Heart left ventricle (tissue), 16 donors: ENCODE measurements at regions not wholly inside any gene's neighbourhood (a gene's known extent, or its start where the extent isn't known, plus 50 kb on each side); places are given as distances from the start of the nearest gene placed in this dataset.

Experiments used
- ATAC-seq, 4 donors: fragments of 200-7000 bp; cut with Tn5 transposase; one replicate each; pipeline ENCODE4 v1.9.1; 2020 to 2022; ENCODE audit warnings: moderate library complexity in 4 of 4, mild to moderate bottlenecking in 3 of 4, moderate number of reproducible peaks in 1 of 4
- DNase-seq, 5 donors: peaks; one replicate each; pipeline ENCODE4 v3.0.0-alpha.2; 2020
- H3K27ac ChIP-seq, 12 donors: fragments of 200-600 bp; sonication (generic) in 4 of 12; one replicate each; pipeline versions ENCODE4 v1.5.0 to v1.8.0; 2016 to 2022; ENCODE audit warnings: mild to moderate bottlenecking in 2 of 12
- H3K27me3 ChIP-seq, 9 donors: fragments of 200-600 bp; sonication (generic) in 2 of 9; one replicate each; pipeline versions ENCODE4 v1.5.1 to v1.8.0; 2016 to 2022; ENCODE audit warnings: mild to moderate bottlenecking in 3 of 9
- H3K36me3 ChIP-seq, 9 donors: fragments of 200-600 bp; sonication (generic) in 2 of 9; one replicate each; pipeline versions ENCODE4 v1.5.0 to v1.8.0; 2018 to 2022; ENCODE audit warnings: mild to moderate bottlenecking in 2 of 9
- H3K4me1 ChIP-seq, 12 donors: fragments of 200-600 bp; sonication (generic) in 4 of 12; one replicate each; pipeline versions ENCODE4 v1.5.0 to v1.8.0; 2016 to 2022; ENCODE audit warnings: mild to moderate bottlenecking in 3 of 12
- H3K4me3 ChIP-seq, 12 donors: fragments of 200-600 bp; sonication (generic) in 4 of 12; one replicate each; pipeline versions ENCODE4 v1.5.0 to v1.8.0; 2017 to 2022; ENCODE audit warnings: mild to moderate bottlenecking in 9 of 12, moderate library complexity in 4 of 12
- H3K9me3 ChIP-seq, 12 donors: fragments of 200-600 bp; sonication (generic) in 4 of 12; one replicate each; pipeline versions ENCODE4 v1.5.0 to v1.8.0; 2016 to 2022; ENCODE audit warnings: mild to moderate bottlenecking in 1 of 12
- CTCF ChIP-seq, 12 donors: fragments of 200-600 bp; sonication (generic) in 4 of 12; IDR thresholded peaks; one replicate each; pipeline versions ENCODE4 v1.5.0 to v1.8.0; 2018 to 2022; ENCODE audit warnings: antibody characterized with exemption in 12 of 12, mild to moderate bottlenecking in 5 of 12
- POLR2A ChIP-seq, 2 donors: fragments of 450-650 bp; IDR thresholded peaks; one replicate each; pipeline ENCODE4 v1.6.1; 2017; ENCODE audit warnings: antibody characterized with exemption in 2 of 2, mild to moderate bottlenecking in 2 of 2, moderate library complexity in 2 of 2
- WGBS, 4 donors: extraction: QIAGEN DNeasy Blood & Tissue Kit in 2 of 4; methylation state at CpG; one replicate each; pipeline versions ENCODE4 v1.1.5 to v1.1.7; 2013 to 2018; 5-methylcytosine and 5-hydroxymethylcytosine counted together
- intact Hi-C, 10 donors: fragments of 100-400 bp; cut with DNase I; formaldehyde crosslinking; loops; one replicate each; pipeline versions ENCODE4 v1.11.1 to v1.14.2; 2022
- donor health status: ischemic (EF 13 %, LVEDD 7.1; RV severe dilation, severe dysfunction).
- donor health status: healthy with polysubstance abuse.
- donor health status: DM: no; HTN: yes; CAD: no.
- donor health status: DM: no; HTN: no; CAD: no.
- donor health status: ischemic (EF 25% LVEDD 6.9; RV normal size, moderate dysfunction).
- donor health status: ischemic (EF 25% LVEDD 5.7; RV mildly dilated, moderate dysfunction).
- donor health status: healthy.
- donor health status: DM: yes; HTN: yes; CAD: no.
- donor health status: ischemic (EF 35%, LVEDD 5.7; RV mildly dilated, moderate dysfunction).
- donor health status: nonischemic (EF 11% LVEDD 7.7; RV severe dilation, severe dysfunction).
- donor health status: DM: yes; HTN: yes; CAD: no.
- donor health status: PGD.
- donor health status: ischemic (EF 29% LVEDD 5.4; RV normal size, mild dysfunction).
- donor health status: nonischemic (EF 23%, LVEDD 6.1; RV moderate dilation, normal function).

GRCh38 chr13:76499891-76500290 lies 386.3 kb downstream of the KCTD12 start:
- no peak for ATAC-seq
- DNase-seq, result no peak
- TF ChIP-seq POLR2A (IDR thresholded peaks at IDR 0.05) (no peak), CTCF (IDR thresholded peaks at IDR 0.05) (no peak)
- H3K9me3 ChIP-seq, result no peaks in the 10 kb centered on the region
- 71 to 90% (median 80%) methylated on average over 1 of the region's 1 CpG for WGBS, 4 donors
- no peaks in the 10 kb centered on the region for H3K4me1 ChIP-seq
- no peak overlapping the region for H3K27ac ChIP-seq
- no peak overlapping the region for H3K4me3 ChIP-seq
- H3K27me3 ChIP-seq, result no peaks in the 10 kb centered on the region
- intact Hi-C loops, result no loop called here
- H3K36me3 ChIP-seq, result no peaks in the 10 kb centered on the region

- TF ChIP-seq CTCF (IDR thresholded peaks at IDR 0.05) (no peak), POLR2A (IDR thresholded peaks at IDR 0.05) (no peak)
- intact Hi-C loops, result no loop called here
- ATAC-seq (no peak), DNase-seq (no peak)
- H3K4me1 ChIP-seq, result no peaks in the 10 kb centered on the region
- no peaks in the 10 kb centered on the region for H3K27me3 ChIP-seq
- 79 to 89% (median 86%) methylated on average over 1 of the region's 1 CpG for WGBS, 4 donors
- no peak overlapping the region for H3K4me3 ChIP-seq
- no peaks in the 10 kb centered on the region for H3K36me3 ChIP-seq
- no peak overlapping the region for H3K27ac ChIP-seq
- no peaks in the 10 kb centered on the region for H3K9me3 ChIP-seq
Measured at GRCh38 chr13:76489274-76489673, 396.9 kb downstream of the KCTD12 start.

GRCh38 chr13:76481738-76482137 lies 404.5 kb downstream of the KCTD12 start:
- Histone ChIP-seq H3K36me3 (no peaks in the 10 kb centered on the region), H3K4me3 (no peak overlapping the region), H3K27ac (no peak overlapping the region), H3K27me3 (no peaks in the 10 kb centered on the region), H3K9me3 (no peaks in the 10 kb centered on the region), H3K4me1 (no peaks in the 10 kb centered on the region)
- intact Hi-C loops, result no loop called here
- no peak for TF ChIP-seq CTCF (IDR thresholded peaks at IDR 0.05)
- no peak for TF ChIP-seq POLR2A (IDR thresholded peaks at IDR 0.05)
- DNase-seq (no peak), ATAC-seq (no peak)
- 58 to 83% (median 67%) methylated on average over 2 of the region's 2 CpGs for WGBS, 4 donors

GRCh38 chr13:76474966-76475365 lies 411.2 kb downstream of the KCTD12 start:
- DNase-seq (no peak), ATAC-seq (no peak)
- intact Hi-C loops, result loop anchor here (5.0 to 10.0 kb wide), 15 partner anchors 250 to 790 kb away; partner anchors contain the start of gene KCTD12 (in 1 of the 10)
- Histone ChIP-seq H3K27ac (no peak overlapping the region), H3K36me3 (no peaks in the 10 kb centered on the region), H3K4me3 (no peak overlapping the region), H3K27me3 (no peaks in the 10 kb centered on the region), H3K9me3 (no peaks in the 10 kb centered on the region), H3K4me1 (peaks cover 0 to 11% (median 2%) of the 10 kb centered on the region in 12 donors)
- TF ChIP-seq CTCF (IDR thresholded peaks at IDR 0.05), result no peak
- no peak for TF ChIP-seq POLR2A (IDR thresholded peaks at IDR 0.05)
- WGBS, 4 donors, result 73 to 77% (median 75%) methylated on average over 2 of the region's 2 CpGs
